ENCODE measurements at regions not wholly inside any gene's neighbourhood (a gene's known extent, or its start where the extent isn't known, plus 50 kb on each side); places are given as distances from the start of the nearest gene placed in this dataset.

DNA sequence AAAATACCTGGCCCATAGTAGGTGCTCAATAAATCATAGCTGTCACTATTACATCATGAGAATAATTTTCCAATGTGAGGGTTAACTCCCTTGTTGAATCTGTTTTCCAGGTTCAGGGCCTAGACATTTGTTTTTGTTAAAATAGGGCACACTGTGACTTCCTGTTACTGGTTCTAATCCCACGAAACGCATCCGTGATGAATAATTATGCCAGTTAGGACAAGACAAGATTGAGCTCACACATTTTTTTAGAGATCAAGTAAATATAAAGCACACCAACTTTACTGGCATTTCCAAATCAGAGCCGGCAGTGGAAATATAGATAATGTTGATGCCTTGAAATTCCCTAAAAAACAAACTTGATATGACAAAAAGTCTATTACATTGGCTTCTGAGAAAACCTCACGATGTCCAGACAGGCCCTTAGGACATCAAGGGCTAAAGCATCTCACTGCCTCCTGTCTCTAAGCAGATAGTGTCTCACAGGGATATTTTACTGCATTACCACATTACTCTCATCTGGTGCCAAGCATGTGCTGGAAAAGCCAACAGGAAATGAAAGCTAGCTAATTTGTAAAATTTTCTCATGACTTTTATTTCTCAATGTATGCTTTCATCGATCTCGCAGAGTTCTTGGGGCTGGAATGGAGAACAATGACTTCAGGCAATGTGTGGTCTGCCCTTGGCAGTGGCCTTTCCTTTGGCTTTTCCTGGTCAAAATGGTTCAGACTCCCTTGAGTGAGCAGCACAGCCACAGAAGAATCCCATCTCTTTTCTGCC, 414.3 kb upstream of the PAPPA start:
- no peaks in the 10 kb centered on the region for H3K27me3 ChIP-seq (ENCODE audit: low read length)
- no peak overlapping the region for H3K4me3 ChIP-seq (ENCODE audit: low read length)
- H3K36me3 ChIP-seq (ENCODE audit: insufficient read depth, low read length) = no peaks in the 10 kb centered on the region
- no peaks in the 10 kb centered on the region for H3K9me3 ChIP-seq (ENCODE audit: low read length)
- H3K27ac ChIP-seq (ENCODE audit: low read length) = no peak overlapping the region
- no peaks in the 10 kb centered on the region for H3K9me2 ChIP-seq (replicated peaks; ENCODE audit: insufficient read depth, low read length)
- no peak overlapping the region for H3K4me2 ChIP-seq (ENCODE audit: low read depth, low read length, poor library complexity, severe bottlenecking)
- H3K9ac ChIP-seq (ENCODE audit: low read length) = no peak overlapping the region
- no peaks in the 10 kb centered on the region for H3K4me1 ChIP-seq (ENCODE audit: low read length)
- no peaks in the 10 kb centered on the region for H4K20me1 ChIP-seq (ENCODE audit: insufficient read depth, low read depth, low read length)
- no peak for DNase-seq
- no peaks in the 10 kb centered on the region for H3K79me2 ChIP-seq (ENCODE audit: low read length)
- H2AFZ ChIP-seq (ENCODE audit: low read length) = no peak overlapping the region

DNA sequence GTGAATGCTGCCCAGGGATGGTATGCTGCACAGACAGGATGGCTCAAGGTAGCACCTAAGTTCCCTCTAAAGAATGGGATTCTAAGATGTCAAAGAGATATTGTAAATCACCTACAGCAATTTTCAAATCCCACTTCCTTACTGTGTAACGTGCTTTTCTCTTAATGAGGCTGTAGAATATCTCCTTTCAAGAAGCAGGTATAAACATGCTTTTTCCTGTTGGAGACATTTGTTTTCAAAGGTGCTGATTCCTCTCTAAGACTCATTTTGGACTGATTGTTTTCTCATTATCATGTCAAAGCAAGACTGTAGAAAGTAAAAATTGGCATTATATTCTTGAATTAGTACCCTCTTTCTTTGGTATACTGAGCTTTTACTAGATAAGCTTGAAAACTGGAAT, 412.6 kb upstream of the PAPPA start:
- H3K79me2 ChIP-seq (ENCODE audit: low read length) = no peaks in the 10 kb centered on the region
- no peak overlapping the region for H3K27ac ChIP-seq (ENCODE audit: low read length)

DNA sequence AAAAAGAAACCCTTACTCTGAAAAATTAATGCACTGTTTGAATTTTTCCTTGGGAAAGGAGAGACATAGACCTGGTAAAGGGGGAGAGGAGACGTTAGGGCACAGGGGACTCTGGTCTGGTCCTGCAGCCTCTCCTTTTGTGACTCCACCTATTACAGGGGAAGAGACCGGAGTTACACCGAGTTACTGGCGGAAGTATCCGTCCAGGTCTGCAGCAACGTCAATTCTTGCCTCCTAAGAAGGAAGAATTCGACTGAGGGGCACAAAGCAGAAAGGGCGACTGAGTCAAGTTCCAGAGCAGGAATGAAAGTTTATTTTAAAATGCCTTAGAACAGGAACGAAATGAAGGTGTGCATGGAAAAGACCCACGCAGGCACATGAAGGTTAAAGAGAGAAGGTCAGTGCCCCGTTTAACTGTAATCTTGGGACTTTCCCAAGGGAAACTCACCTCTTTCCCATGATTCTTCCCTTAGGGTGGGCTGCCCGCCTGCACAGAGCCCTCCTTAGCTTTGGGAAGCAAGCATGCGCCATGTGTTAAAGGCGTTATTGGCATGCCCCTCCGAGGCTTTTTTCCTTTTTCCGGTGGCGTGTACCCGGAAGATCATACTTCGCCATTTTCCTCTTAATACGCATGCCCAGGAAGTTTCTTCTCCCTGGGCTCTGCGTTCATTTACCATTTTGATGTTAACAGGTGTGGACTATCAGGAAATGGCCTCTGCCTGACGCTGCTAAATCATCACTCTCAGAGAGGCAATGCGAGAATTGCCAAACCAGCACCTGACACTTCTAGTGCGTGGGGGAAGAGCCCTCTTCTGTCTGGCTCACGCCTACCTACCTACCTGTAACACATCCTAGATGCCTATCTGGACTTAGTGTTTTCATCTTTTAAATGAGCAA, 409.6 kb upstream of the PAPPA start:
- H3K36me3 ChIP-seq (ENCODE audit: insufficient read depth, low read length) = no peaks in the 10 kb centered on the region
- no peaks in the 10 kb centered on the region for H3K9me2 ChIP-seq (replicated peaks; ENCODE audit: insufficient read depth, low read length)
- H3K27ac ChIP-seq (ENCODE audit: low read length) = no peak overlapping the region
- H3K4me3 ChIP-seq (ENCODE audit: low read length) = no peak overlapping the region
- H3K27me3 ChIP-seq (ENCODE audit: low read length) = no peaks in the 10 kb centered on the region
- DNase-seq = no peak
- no peak overlapping the region for H3K9ac ChIP-seq (ENCODE audit: low read length)
- H2AFZ ChIP-seq (ENCODE audit: low read length) = no peak overlapping the region
- no peaks in the 10 kb centered on the region for H4K20me1 ChIP-seq (ENCODE audit: insufficient read depth, low read depth, low read length)
- no peak overlapping the region for H3K4me2 ChIP-seq (ENCODE audit: low read depth, low read length, poor library complexity, severe bottlenecking)
- no peaks in the 10 kb centered on the region for H3K9me3 ChIP-seq (ENCODE audit: low read length)
- H3K79me2 ChIP-seq (ENCODE audit: low read length) = no peaks in the 10 kb centered on the region
- H3K4me1 ChIP-seq (ENCODE audit: low read length) = no peaks in the 10 kb centered on the region

More for the DNA sequence above, 412.6 kb upstream of the PAPPA start:
- Histone ChIP-seq H3K4me2 (ENCODE audit: low read depth, low read length, poor library complexity, severe bottlenecking) (no peak overlapping the region), H3K27me3 (ENCODE audit: low read length) (no peaks in the 10 kb centered on the region), H3K36me3 (ENCODE audit: insufficient read depth, low read length) (no peaks in the 10 kb centered on the region), H3K9ac (ENCODE audit: low read length) (no peak overlapping the region), H3K4me1 (ENCODE audit: low read length) (no peaks in the 10 kb centered on the region), H2AFZ (ENCODE audit: low read length) (no peak overlapping the region), H4K20me1 (ENCODE audit: insufficient read depth, low read depth, low read length) (no peaks in the 10 kb centered on the region), H3K4me3 (ENCODE audit: low read length) (no peak overlapping the region), H3K9me2 (replicated peaks; ENCODE audit: insufficient read depth, low read length) (no peaks in the 10 kb centered on the region), H3K9me3 (ENCODE audit: low read length) (no peaks in the 10 kb centered on the region)
- DNase-seq = no peak

DNA sequence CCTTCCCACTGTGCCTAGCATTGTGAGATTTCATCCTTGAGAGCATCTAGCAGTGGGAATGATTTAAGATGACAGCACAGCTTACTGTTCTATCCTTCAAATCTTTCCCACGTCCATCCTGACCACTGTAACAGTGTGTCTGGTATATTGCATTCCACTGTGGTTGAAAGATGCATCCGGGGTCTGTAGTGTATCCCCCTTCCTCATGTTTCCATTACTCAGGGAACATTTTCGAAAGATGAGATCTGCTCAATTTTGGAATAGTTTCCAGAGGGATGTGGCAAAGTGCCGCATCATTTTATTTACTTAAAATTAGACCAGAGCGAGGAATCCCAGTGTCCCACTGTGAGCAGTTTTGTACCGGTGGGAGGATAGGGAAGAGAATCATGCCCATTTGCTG, 407.1 kb upstream of the PAPPA start:
- Histone ChIP-seq H3K79me2 (ENCODE audit: low read length) (no peaks in the 10 kb centered on the region), H3K9me3 (ENCODE audit: low read length) (no peaks in the 10 kb centered on the region), H4K20me1 (ENCODE audit: insufficient read depth, low read depth, low read length) (no peaks in the 10 kb centered on the region), H3K9ac (ENCODE audit: low read length) (no peak overlapping the region), H3K27ac (ENCODE audit: low read length) (no peak overlapping the region), H3K27me3 (ENCODE audit: low read length) (no peaks in the 10 kb centered on the region), H3K4me1 (ENCODE audit: low read length) (no peaks in the 10 kb centered on the region), H3K36me3 (ENCODE audit: insufficient read depth, low read length) (no peaks in the 10 kb centered on the region), H2AFZ (ENCODE audit: low read length) (no peak overlapping the region), H3K4me2 (ENCODE audit: low read depth, low read length, poor library complexity, severe bottlenecking) (no peak overlapping the region), H3K4me3 (ENCODE audit: low read length) (no peak overlapping the region), H3K9me2 (replicated peaks; ENCODE audit: insufficient read depth, low read length) (no peaks in the 10 kb centered on the region)
- no peak for DNase-seq

DNA sequence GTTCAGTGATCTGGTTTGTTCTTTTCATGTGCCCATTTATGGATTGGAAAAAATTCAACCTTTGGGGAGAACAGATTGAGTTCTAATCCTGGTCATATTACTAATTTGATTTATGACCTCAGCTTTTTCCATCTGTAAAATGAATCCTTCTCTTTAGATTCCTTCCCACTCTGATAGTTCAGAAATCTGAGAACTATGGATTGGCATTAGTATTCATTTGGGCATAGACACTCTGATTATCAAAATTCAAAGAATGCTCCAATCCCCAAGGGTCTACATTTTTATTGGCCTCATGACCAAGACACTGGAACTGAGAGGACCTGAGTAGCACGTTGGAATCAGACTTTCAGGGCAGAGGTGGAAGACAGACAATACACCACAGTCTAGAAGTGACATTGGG, 405.9 kb upstream of the PAPPA start:
- no peak overlapping the region for H3K27ac ChIP-seq (ENCODE audit: low read length)
- no peaks in the 10 kb centered on the region for H3K36me3 ChIP-seq (ENCODE audit: insufficient read depth, low read length)
- no peak overlapping the region for H2AFZ ChIP-seq (ENCODE audit: low read length)
- no peaks in the 10 kb centered on the region for H3K9me3 ChIP-seq (ENCODE audit: low read length)
- no peak overlapping the region for H3K4me3 ChIP-seq (ENCODE audit: low read length)
- H3K4me2 ChIP-seq (ENCODE audit: low read depth, low read length, poor library complexity, severe bottlenecking) = no peak overlapping the region
- no peaks in the 10 kb centered on the region for H3K4me1 ChIP-seq (ENCODE audit: low read length)
- no peak overlapping the region for H3K9ac ChIP-seq (ENCODE audit: low read length)
- no peaks in the 10 kb centered on the region for H3K79me2 ChIP-seq (ENCODE audit: low read length)
- no peaks in the 10 kb centered on the region for H4K20me1 ChIP-seq (ENCODE audit: insufficient read depth, low read depth, low read length)
- DNase-seq = no peak
- H3K9me2 ChIP-seq (replicated peaks; ENCODE audit: insufficient read depth, low read length) = no peaks in the 10 kb centered on the region
- H3K27me3 ChIP-seq (ENCODE audit: low read length) = no peaks in the 10 kb centered on the region

DNA sequence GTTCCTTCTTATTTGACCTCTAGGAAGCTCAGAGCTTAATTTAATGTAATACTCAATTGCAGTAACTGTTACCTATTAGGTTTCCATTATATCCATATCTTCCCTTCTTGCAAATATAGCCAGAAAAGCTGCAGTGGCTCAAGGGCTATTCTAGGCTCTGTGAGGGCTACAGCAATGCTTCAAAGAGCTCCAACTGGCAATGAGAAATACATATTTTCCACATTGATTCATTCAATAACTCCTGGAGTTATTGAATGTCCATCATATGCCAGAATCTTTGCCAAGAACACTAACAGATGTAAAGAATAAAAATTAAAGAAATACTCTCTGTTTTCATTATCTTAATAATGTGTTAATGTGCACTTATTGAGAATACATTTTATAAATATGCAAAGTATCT, 396.9 kb upstream of the PAPPA start:
- no peaks in the 10 kb centered on the region for H4K20me1 ChIP-seq (ENCODE audit: insufficient read depth, low read depth, low read length)
- H3K9ac ChIP-seq (ENCODE audit: low read length) = no peak overlapping the region
- H3K79me2 ChIP-seq (ENCODE audit: low read length) = no peaks in the 10 kb centered on the region
- no peak overlapping the region for H3K4me3 ChIP-seq (ENCODE audit: low read length)
- H3K27ac ChIP-seq (ENCODE audit: low read length) = no peak overlapping the region
- no peaks in the 10 kb centered on the region for H3K9me3 ChIP-seq (ENCODE audit: low read length)
- no peaks in the 10 kb centered on the region for H3K9me2 ChIP-seq (replicated peaks; ENCODE audit: insufficient read depth, low read length)
- H3K36me3 ChIP-seq (ENCODE audit: insufficient read depth, low read length) = no peaks in the 10 kb centered on the region
- H2AFZ ChIP-seq (ENCODE audit: low read length) = no peak overlapping the region
- H3K27me3 ChIP-seq (ENCODE audit: low read length) = no peaks in the 10 kb centered on the region
- no peak for DNase-seq
- no peaks in the 10 kb centered on the region for H3K4me1 ChIP-seq (ENCODE audit: low read length)
- H3K4me2 ChIP-seq (ENCODE audit: low read depth, low read length, poor library complexity, severe bottlenecking) = no peak overlapping the region

DNA sequence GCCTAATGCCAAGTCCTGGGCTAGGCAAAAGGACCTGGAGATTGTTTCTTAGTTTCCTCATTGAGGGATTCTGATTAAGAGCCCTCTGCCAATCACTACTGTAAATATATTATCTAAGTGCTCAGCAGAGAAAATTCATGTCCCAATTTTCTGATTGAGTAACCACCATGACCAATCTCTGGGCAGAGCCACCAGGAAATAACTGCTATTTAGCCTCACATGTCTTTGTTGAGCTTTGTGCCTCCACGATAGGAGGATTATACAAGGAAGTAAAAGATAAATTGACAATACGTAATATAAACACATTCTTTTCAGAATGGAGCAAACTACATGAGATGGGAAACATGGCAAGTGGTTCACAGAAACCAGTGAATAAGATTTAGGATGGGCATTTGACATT, 396.1 kb upstream of the PAPPA start:
- Histone ChIP-seq H3K4me2 (ENCODE audit: low read depth, low read length, poor library complexity, severe bottlenecking) (no peak overlapping the region), H3K9me3 (ENCODE audit: low read length) (no peaks in the 10 kb centered on the region), H3K79me2 (ENCODE audit: low read length) (no peaks in the 10 kb centered on the region), H3K4me1 (ENCODE audit: low read length) (no peaks in the 10 kb centered on the region), H2AFZ (ENCODE audit: low read length) (no peak overlapping the region), H4K20me1 (ENCODE audit: insufficient read depth, low read depth, low read length) (no peaks in the 10 kb centered on the region), H3K36me3 (ENCODE audit: insufficient read depth, low read length) (no peaks in the 10 kb centered on the region), H3K27me3 (ENCODE audit: low read length) (no peaks in the 10 kb centered on the region), H3K9me2 (replicated peaks; ENCODE audit: insufficient read depth, low read length) (no peaks in the 10 kb centered on the region), H3K27ac (ENCODE audit: low read length) (no peak overlapping the region), H3K4me3 (ENCODE audit: low read length) (no peak overlapping the region), H3K9ac (ENCODE audit: low read length) (no peak overlapping the region)
- no peak for DNase-seq

DNA sequence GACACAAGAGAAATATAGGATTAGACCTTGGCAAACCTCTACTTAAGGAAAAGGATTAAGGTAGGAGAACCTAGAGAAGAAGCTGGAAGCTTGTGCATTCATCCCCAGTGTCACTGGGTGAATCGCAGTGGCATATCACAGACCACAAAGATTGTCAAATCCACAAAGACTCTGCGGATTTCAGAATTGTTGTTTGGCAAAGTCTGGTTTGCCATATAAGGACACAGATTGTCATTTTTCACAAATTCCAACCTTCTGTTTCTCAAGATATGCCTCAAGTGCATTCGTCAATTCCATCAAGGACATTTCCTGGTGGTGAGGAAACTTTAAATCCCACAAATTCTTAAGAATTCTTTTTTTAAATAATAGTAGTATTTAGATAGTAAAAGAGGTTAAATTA, 395.1 kb upstream of the PAPPA start:
- H3K36me3 ChIP-seq (ENCODE audit: insufficient read depth, low read length) = no peaks in the 10 kb centered on the region
- DNase-seq = no peak
- no peaks in the 10 kb centered on the region for H3K27me3 ChIP-seq (ENCODE audit: low read length)
- no peak overlapping the region for H3K9ac ChIP-seq (ENCODE audit: low read length)
- H3K79me2 ChIP-seq (ENCODE audit: low read length) = no peaks in the 10 kb centered on the region
- H3K4me3 ChIP-seq (ENCODE audit: low read length) = no peak overlapping the region
- H3K9me3 ChIP-seq (ENCODE audit: low read length) = no peaks in the 10 kb centered on the region
- H3K4me2 ChIP-seq (ENCODE audit: low read depth, low read length, poor library complexity, severe bottlenecking) = no peak overlapping the region
- no peak overlapping the region for H2AFZ ChIP-seq (ENCODE audit: low read length)
- H3K27ac ChIP-seq (ENCODE audit: low read length) = no peak overlapping the region
- H3K4me1 ChIP-seq (ENCODE audit: low read length) = no peaks in the 10 kb centered on the region
- H3K9me2 ChIP-seq (replicated peaks; ENCODE audit: insufficient read depth, low read length) = no peaks in the 10 kb centered on the region
- no peaks in the 10 kb centered on the region for H4K20me1 ChIP-seq (ENCODE audit: insufficient read depth, low read depth, low read length)

Measured in Karpas-422 (cell line).